ENCODE measurements at regions not wholly inside any gene's neighbourhood (a gene's known extent, or its start where the extent isn't known, plus 50 kb on each side); places are given as distances from the start of the nearest gene placed in this dataset.

DNA sequence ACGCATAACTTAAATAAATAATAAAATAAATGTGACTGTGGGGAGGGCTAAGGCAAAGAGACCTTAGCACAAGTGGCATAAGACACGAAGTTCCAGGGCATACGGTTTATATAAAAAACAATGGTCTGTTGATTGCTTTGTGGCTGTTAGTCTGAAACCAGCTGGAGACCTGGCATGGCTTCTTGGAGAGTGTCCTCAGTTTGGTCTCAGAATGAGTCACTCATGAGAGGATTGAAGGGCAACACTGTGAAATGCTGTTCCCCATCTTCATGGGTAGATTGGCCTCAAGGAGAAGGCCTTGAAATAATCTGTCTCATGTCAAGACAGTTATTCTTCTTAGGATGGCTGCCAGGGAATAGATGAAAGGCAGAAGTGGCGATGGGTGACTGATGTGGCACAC is 62.2 kb downstream of the SOX2 start:
- TF ChIP-seq, protein P1, sequence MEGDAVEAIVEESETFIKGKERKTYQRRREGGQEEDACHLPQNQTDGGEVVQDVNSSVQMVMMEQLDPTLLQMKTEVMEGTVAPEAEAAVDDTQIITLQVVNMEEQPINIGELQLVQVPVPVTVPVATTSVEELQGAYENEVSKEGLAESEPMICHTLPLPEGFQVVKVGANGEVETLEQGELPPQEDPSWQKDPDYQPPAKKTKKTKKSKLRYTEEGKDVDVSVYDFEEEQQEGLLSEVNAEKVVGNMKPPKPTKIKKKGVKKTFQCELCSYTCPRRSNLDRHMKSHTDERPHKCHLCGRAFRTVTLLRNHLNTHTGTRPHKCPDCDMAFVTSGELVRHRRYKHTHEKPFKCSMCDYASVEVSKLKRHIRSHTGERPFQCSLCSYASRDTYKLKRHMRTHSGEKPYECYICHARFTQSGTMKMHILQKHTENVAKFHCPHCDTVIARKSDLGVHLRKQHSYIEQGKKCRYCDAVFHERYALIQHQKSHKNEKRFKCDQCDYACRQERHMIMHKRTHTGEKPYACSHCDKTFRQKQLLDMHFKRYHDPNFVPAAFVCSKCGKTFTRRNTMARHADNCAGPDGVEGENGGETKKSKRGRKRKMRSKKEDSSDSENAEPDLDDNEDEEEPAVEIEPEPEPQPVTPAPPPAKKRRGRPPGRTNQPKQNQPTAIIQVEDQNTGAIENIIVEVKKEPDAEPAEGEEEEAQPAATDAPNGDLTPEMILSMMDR (IDR thresholded peaks at IDR 0.05), result no peak
- no peak for TF ChIP-seq POLR2AphosphoS5 (IDR thresholded peaks at IDR 0.05; ENCODE audit: insufficient read depth in 1 of 2, low read depth in 1 of 2)

All from vagina (tissue), 2 donors.